OCI-LY3 (cell line): ENCODE measurements at regions not wholly inside any gene's neighbourhood (a gene's known extent, or its start where the extent isn't known, plus 50 kb on each side); places are given as distances from the start of the nearest gene placed in this dataset.

Experiments used
- H2AFZ ChIP-seq: fragments of 200-600, 300-600 bp; shearing (Covaris generic); 2 replicates; pipeline ENCODE4 v1.6.0; 2014; ENCODE audit warnings: antibody characterized with exemption, low read depth, low read length
- H3K27ac ChIP-seq: fragments of 200-600, 300-600 bp; sonication (generic); 2 replicates; pipeline ENCODE4 v1.5.1; 2014; ENCODE audit warnings: mild to moderate bottlenecking, low read length, moderate library complexity, mixed read lengths
- H3K27me3 ChIP-seq: fragments of 200-600, 300-600 bp; sonication (generic); 2 replicates; pipeline ENCODE4 v1.6.1; 2014; ENCODE audit warnings: low read depth, low read length, mixed read lengths
- H3K36me3 ChIP-seq: fragments of 200-600, 300-600 bp; sonication (generic); replicated peaks from 2 replicates; pipeline ENCODE3; 2014; ENCODE audit warnings: low read depth, low read length, mixed read lengths
- H3K4me1 ChIP-seq: fragments of 300-600, 200-600 bp; sonication (generic); 2 replicates; pipeline ENCODE4 v1.6.1; 2014; ENCODE audit warnings: low read length, mixed read lengths
- H3K4me2 ChIP-seq: fragments of 200-600, 300-600 bp; sonication (generic); 2 replicates; pipeline ENCODE4 v1.6.1; 2014; ENCODE audit warnings: low read length, mixed read lengths
- H3K4me3 ChIP-seq: fragments of 300-600, 200-600 bp; sonication (generic); 2 replicates; pipeline ENCODE4 v1.5.1; 2014; ENCODE audit warnings: antibody characterized with exemption, mild to moderate bottlenecking, low read length, moderate library complexity
- H3K79me2 ChIP-seq: fragments of 300-600, 200-600 bp; shearing (Covaris generic); 2 replicates; pipeline ENCODE4 v1.6.1; 2014; ENCODE audit warnings: mild to moderate bottlenecking, low read length, mixed read lengths
- H3K9ac ChIP-seq: fragments of 300-600, 200-600 bp; shearing (Covaris generic); 2 replicates; pipeline ENCODE4 v1.6.0; 2014; ENCODE audit warnings: mild to moderate bottlenecking, low read length, moderate library complexity
- H3K9me3 ChIP-seq: fragments of 200-600, 300-600 bp; shearing (Covaris generic); 2 replicates; pipeline ENCODE4 v1.6.1; 2014; ENCODE audit warnings: low read length, mixed read lengths; ENCODE audit not compliant: insufficient read depth
- H4K20me1 ChIP-seq: fragments of 200-600, 300-600 bp; sonication (generic); 2 replicates; pipeline ENCODE4 v1.6.1; 2016; ENCODE audit warnings: low read length, mixed read lengths; ENCODE audit not compliant: insufficient read depth
- EZH2phosphoT487 ChIP-seq: fragments of 200-600 bp; shearing (Covaris generic); IDR thresholded peaks from 2 replicates; pipeline ENCODE4 v1.6.1; 2018; ENCODE audit warnings: antibody characterized with exemption, mixed run types, low read depth
- TF ChIP-seq, protein P1 (sequence below): fragments of 200-600, 300-600 bp; sonication (generic); IDR thresholded peaks from 2 replicates; pipeline ENCODE4 v1.5.1; 2014; ENCODE audit warnings: antibody characterized with exemption, low read length, low read depth

DNA sequence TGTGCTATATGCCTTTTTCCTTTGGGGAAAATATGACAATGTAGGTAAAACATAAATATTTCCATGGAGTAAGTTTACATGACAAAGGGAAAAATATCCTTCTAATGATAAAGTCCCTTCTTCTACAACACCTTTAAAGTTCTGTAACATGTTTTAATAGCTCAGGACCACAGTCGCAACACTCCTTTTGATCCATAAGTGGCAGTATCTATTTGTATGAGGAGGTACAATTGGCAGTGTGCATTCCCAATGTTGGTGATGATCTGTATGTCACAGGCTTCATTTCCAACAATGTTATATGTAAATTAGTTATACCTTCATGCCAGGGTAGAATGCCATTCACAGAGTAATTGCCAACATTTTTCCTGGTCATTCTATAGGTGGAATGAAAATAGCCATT lies 127.1 kb upstream of the CCNH start:
- Histone ChIP-seq H3K4me2 (no peak overlapping the region), H2AFZ (no peak overlapping the region), H3K4me1 (no peaks in the 10 kb centered on the region), H3K79me2 (no peaks in the 10 kb centered on the region), H3K9ac (no peak overlapping the region), H3K36me3 (no peaks in the 10 kb centered on the region), H4K20me1 (no peaks in the 10 kb centered on the region), H3K4me3 (no peak overlapping the region), H3K9me3 (no peaks in the 10 kb centered on the region), H3K27ac (no peak overlapping the region), H3K27me3 (no peaks in the 10 kb centered on the region)
- no peak for TF ChIP-seq EZH2phosphoT487
- TF ChIP-seq, protein P1, sequence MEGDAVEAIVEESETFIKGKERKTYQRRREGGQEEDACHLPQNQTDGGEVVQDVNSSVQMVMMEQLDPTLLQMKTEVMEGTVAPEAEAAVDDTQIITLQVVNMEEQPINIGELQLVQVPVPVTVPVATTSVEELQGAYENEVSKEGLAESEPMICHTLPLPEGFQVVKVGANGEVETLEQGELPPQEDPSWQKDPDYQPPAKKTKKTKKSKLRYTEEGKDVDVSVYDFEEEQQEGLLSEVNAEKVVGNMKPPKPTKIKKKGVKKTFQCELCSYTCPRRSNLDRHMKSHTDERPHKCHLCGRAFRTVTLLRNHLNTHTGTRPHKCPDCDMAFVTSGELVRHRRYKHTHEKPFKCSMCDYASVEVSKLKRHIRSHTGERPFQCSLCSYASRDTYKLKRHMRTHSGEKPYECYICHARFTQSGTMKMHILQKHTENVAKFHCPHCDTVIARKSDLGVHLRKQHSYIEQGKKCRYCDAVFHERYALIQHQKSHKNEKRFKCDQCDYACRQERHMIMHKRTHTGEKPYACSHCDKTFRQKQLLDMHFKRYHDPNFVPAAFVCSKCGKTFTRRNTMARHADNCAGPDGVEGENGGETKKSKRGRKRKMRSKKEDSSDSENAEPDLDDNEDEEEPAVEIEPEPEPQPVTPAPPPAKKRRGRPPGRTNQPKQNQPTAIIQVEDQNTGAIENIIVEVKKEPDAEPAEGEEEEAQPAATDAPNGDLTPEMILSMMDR, result no peak

DNA sequence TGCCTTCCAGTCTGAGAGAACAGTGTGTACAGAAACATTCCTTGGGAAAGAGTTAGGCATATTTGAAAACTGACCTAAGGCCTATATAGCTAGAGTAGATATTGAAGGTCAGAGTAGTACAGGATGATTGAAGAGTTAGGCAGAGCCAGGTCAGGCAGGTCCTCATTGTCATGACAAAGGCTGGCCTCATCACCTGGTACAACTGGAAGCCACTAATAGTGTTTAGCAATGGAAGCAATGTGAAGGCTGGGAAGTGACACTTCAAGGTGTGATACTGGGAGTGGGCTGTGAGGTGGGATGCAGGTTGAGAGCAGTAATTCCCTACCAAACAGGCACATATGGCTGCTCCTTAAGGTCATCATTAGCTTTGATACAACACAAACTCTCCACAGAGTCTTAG lies 123.6 kb upstream of the CCNH start:
- H3K36me3 ChIP-seq, result no peaks in the 10 kb centered on the region
- no peaks in the 10 kb centered on the region for H3K4me1 ChIP-seq
- H2AFZ ChIP-seq, result no peak overlapping the region
- H4K20me1 ChIP-seq, result no peaks in the 10 kb centered on the region
- no peak overlapping the region for H3K9ac ChIP-seq
- no peaks in the 10 kb centered on the region for H3K9me3 ChIP-seq
- H3K4me2 ChIP-seq, result no peak overlapping the region
- H3K27ac ChIP-seq, result no peak overlapping the region
- H3K27me3 ChIP-seq, result no peaks in the 10 kb centered on the region
- TF ChIP-seq EZH2phosphoT487, result no peak
- TF ChIP-seq, protein P1, result no peak
- H3K79me2 ChIP-seq, result no peaks in the 10 kb centered on the region
- no peak overlapping the region for H3K4me3 ChIP-seq

DNA sequence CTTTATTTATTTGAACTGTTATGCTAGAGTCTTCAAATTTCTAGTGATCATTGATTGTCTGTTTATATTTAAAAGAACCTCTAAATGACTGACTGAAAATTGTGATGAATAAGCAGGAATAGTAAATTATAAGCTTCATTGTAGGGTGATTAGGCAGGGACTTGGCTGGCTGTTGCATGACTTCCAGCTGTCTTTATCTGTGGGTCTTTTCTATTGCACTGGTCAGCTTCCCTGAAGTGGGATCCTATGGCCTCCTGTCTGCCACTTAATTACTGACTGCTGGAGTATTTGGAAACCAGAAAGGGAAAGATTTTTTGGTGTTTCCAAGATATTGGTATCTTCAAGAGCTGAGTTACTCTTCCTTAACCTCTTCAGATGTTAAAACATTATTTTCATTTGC lies 123.0 kb upstream of the CCNH start:
- no peak overlapping the region for H2AFZ ChIP-seq
- H3K4me2 ChIP-seq, result no peak overlapping the region
- H4K20me1 ChIP-seq, result no peaks in the 10 kb centered on the region
- no peaks in the 10 kb centered on the region for H3K9me3 ChIP-seq
- H3K9ac ChIP-seq, result no peak overlapping the region
- no peak overlapping the region for H3K4me3 ChIP-seq
- no peak for TF ChIP-seq EZH2phosphoT487
- TF ChIP-seq, protein P1, result no peak
- H3K27me3 ChIP-seq, result no peaks in the 10 kb centered on the region
- H3K27ac ChIP-seq, result no peak overlapping the region
- no peaks in the 10 kb centered on the region for H3K36me3 ChIP-seq
- H3K4me1 ChIP-seq, result no peaks in the 10 kb centered on the region
- H3K79me2 ChIP-seq, result no peaks in the 10 kb centered on the region

DNA sequence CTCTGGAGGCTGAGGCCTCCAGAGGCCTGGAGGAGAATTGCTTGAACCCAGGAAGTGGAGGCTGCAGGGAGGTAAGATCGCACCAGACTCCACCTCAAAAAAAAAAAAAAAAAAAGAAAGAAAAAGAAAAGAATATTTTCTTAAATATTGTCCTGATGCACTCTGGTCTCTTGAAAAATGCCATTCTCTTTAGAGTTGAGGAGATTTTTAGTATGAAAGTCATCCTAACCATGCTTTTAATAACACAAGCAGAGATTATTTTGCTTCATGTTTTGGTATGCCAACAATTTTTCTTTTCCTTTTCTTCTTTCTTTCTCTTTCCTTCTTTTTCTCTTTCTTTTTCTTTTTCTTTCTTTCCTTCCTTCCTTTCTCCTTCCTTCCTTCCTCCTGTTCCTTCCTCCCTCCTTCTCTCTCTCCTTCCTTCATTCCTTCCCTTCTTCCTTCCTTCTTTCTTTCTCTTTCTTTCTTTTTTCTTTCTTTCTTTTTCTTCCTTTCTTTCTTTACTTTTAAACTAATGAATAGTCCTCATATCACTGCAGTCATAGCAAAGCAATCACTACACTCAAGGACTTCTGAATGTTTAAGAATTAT lies 116.9 kb upstream of the CCNH start:
- no peak overlapping the region for H3K4me3 ChIP-seq
- no peak overlapping the region for H2AFZ ChIP-seq
- H3K79me2 ChIP-seq, result no peaks in the 10 kb centered on the region
- no peaks in the 10 kb centered on the region for H3K9me3 ChIP-seq
- H3K27ac ChIP-seq, result no peak overlapping the region
- no peak overlapping the region for H3K9ac ChIP-seq
- no peaks in the 10 kb centered on the region for H3K4me1 ChIP-seq
- TF ChIP-seq EZH2phosphoT487, result no peak
- TF ChIP-seq, protein P1, result no peak
- H3K27me3 ChIP-seq, result no peaks in the 10 kb centered on the region
- H3K4me2 ChIP-seq, result no peak overlapping the region
- no peaks in the 10 kb centered on the region for H4K20me1 ChIP-seq
- no peaks in the 10 kb centered on the region for H3K36me3 ChIP-seq
